ENCODE measurements at regions not wholly inside any gene's neighbourhood (a gene's known extent, or its start where the extent isn't known, plus 50 kb on each side); places are given as distances from the start of the nearest gene placed in this dataset.

- no peak for TF ChIP-seq CTCF (conservative IDR thresholded peaks at IDR 0.05; ENCODE audit: low read depth, low read length)
- no peak for TF ChIP-seq EZH2 (IDR thresholded peaks at IDR 0.05; ENCODE audit: low read length, unreplicated experiment)
Observed at GRCh38 chr9:14424289-14424688, 110.3 kb upstream of the NFIB start.

Data from PC-3 (cell line).